Adipocyte (in vitro differentiated cells): ENCODE measurements at regions not wholly inside any gene's neighbourhood (a gene's known extent, or its start where the extent isn't known, plus 50 kb on each side); places are given as distances from the start of the nearest gene placed in this dataset.

Experiments used
- DNase-seq: peaks from one replicate; pipeline ENCODE4 v3.0.0-alpha.2; 2015; ENCODE audit warnings: low read depth
- H3K27me3 ChIP-seq: replicated peaks from 2 replicates; pipeline ENCODE4 v1.7.0; 2013; ENCODE audit warnings: mild to moderate bottlenecking, low read length, moderate library complexity; ENCODE audit not compliant: control insufficient read depth, insufficient read depth
- H3K36me3 ChIP-seq: 2 replicates; pipeline ENCODE4 v1.7.0; 2013; ENCODE audit warnings: low read length, mild to moderate bottlenecking, moderate library complexity; ENCODE audit not compliant: control insufficient read depth, insufficient read depth, severe bottlenecking
- H3K4me1 ChIP-seq: 2 replicates; pipeline ENCODE4 v1.7.0; 2013; ENCODE audit warnings: mild to moderate bottlenecking, low read length, moderate library complexity; ENCODE audit not compliant: control insufficient read depth, insufficient read depth
- H3K4me3 ChIP-seq: 2 replicates; pipeline ENCODE4 v1.7.0; 2013; ENCODE audit warnings: mild to moderate bottlenecking, low read length, moderate library complexity
- H3K9ac ChIP-seq: 2 replicates; pipeline ENCODE4 v1.7.0; 2013; ENCODE audit warnings: mild to moderate bottlenecking, low read length, moderate library complexity
- H3K9me3 ChIP-seq: 2 replicates; pipeline ENCODE4 v1.7.0; 2013; ENCODE audit warnings: mild to moderate bottlenecking, low read length, moderate library complexity; ENCODE audit not compliant: control insufficient read depth

DNA sequence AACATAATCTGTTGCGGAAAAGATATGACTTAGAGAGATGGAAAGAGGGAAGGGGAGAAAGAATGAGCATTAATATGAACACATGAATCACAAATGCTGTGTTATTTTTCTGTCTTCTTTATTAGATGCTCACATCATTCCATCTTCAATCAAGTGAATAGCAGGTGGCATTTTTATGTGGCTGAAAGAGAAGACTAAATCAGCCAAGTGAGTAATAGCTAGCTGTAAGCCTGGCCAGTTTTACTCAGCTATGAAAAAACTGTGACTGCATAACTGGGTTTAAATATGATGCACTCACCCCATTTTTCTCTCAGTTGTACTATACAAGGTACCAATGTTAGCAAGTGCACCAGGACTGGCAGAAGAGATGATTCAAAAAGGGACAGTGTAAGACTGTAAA, 571.1 kb downstream of the JRKL start:
- Histone ChIP-seq H3K4me1 (no peaks in the 10 kb centered on the region), H3K27me3 (no peaks in the 10 kb centered on the region), H3K9ac (no peak overlapping the region), H3K4me3 (no peak overlapping the region), H3K9me3 (no peaks in the 10 kb centered on the region), H3K36me3 (no peaks in the 10 kb centered on the region)
- no peak for DNase-seq

DNA sequence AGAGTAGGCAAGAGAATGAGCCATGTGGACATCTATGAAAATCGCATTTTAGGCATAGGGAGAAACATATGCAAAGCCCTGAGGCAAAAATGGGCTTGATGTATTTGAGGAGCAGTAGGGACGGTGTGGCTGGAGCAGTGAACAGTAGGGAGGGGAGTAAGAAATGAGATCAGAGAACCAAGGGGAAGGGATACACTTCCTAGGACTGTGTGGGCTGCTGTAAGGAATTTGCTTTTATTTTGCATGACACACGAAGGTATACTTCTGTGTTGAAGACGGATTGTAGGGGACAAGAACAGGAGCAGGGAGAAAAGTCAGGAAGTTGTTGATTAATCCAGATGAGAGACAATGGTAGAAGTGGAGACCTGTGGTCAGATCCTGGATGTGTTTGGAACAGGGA, 572.1 kb downstream of the JRKL start:
- Histone ChIP-seq H3K36me3 (no peaks in the 10 kb centered on the region), H3K4me3 (no peak overlapping the region), H3K27me3 (no peaks in the 10 kb centered on the region), H3K4me1 (no peaks in the 10 kb centered on the region), H3K9ac (no peak overlapping the region), H3K9me3 (no peaks in the 10 kb centered on the region)
- no peak for DNase-seq

DNA sequence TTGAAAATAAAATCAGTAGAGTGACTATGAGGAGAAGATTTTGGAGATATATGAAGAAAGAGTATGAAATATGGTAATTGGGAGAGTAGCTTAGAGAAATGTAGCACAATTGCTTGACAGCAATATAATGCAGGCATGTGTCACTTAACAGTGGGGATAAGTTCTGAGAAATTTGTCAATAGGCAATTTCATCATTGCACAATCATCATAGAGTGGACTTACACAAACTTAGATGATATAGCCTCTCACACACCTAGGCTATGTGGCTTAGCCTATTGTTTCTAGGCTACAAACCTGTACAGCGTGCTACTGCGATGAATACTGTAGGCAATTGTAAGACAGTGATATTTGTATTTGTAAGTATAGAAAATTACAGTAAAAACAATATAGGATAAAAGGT, 573.6 kb downstream of the JRKL start:
- no peaks in the 10 kb centered on the region for H3K36me3 ChIP-seq
- no peaks in the 10 kb centered on the region for H3K4me1 ChIP-seq
- H3K9me3 ChIP-seq: no peaks in the 10 kb centered on the region
- no peaks in the 10 kb centered on the region for H3K27me3 ChIP-seq
- no peak overlapping the region for H3K4me3 ChIP-seq
- no peak for DNase-seq
- H3K9ac ChIP-seq: no peak overlapping the region

DNA sequence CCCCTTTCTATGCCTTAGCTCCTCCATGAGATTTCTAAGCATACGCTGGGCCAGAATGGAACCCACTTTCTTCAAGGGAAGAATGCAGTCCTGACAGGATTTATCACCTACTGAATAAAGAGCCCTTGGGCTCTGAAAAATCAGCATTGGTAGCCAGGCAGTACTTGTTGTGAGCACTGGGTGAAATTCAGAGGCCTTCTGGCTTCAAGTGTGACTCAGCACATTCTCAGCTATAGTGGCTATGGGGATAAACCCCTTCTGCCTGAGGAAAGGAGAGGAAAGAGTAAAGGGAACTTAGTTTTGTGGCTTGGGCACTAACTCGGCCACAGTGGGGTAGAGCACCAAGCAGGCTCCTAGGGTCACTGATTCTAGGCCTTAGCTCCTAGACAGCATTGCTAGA, 574.8 kb downstream of the JRKL start:
- no peak for DNase-seq
- H3K27me3 ChIP-seq: no peaks in the 10 kb centered on the region
- H3K4me3 ChIP-seq: no peak overlapping the region

DNA sequence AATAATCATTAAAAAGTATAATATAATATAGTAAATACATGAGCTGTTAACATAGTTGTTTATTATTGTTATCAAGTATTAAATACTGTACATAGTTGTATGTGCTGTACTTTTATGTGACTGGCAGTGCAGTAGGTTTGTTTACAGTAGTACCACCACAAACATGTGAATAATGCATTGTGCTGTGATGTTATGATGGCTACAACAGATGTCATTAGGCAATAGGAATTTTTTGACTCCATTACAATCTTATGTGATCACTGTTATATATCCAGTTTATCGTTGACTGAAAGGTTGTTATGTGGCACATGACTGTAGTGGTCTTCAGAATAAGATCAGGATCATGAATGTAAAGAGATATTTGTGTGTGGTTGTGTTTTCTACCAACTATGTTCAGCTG, 577.8 kb downstream of the JRKL start:
- no peaks in the 10 kb centered on the region for H3K36me3 ChIP-seq
- no peak overlapping the region for H3K4me3 ChIP-seq
- DNase-seq: peak; percentile 1

More for the DNA sequence above, 574.8 kb downstream of the JRKL start:
- H3K9ac ChIP-seq: no peak overlapping the region
- H3K36me3 ChIP-seq: no peaks in the 10 kb centered on the region
- H3K9me3 ChIP-seq: no peaks in the 10 kb centered on the region
- H3K4me1 ChIP-seq: peaks cover 5% of the 10 kb centered on the region

DNA sequence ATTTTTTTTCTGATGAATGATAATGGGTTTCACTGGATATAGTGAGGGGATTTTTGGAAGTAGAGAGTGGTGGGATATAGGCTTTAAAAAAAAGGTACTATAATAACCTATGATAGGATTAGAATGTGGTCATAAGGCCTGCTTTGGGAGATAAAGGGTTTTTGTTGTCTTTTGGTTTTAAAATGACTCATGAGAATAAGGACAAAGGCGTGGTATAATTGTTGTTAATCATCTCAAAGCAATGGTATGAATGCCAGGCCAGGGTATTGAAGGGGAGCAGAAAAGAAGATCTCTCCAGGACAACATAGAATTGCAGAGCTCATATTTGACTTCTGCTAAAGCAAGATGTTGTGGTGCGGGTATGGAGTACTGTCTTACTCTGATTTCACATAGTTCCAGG, 579.4 kb downstream of the JRKL start:
- Histone ChIP-seq H3K27me3 (no peaks in the 10 kb centered on the region), H3K4me1 (peaks cover 5% of the 10 kb centered on the region), H3K9me3 (no peaks in the 10 kb centered on the region), H3K9ac (no peak overlapping the region), H3K4me3 (no peak overlapping the region), H3K36me3 (no peaks in the 10 kb centered on the region)
- no peak for DNase-seq

More for the DNA sequence above, 577.8 kb downstream of the JRKL start:
- Histone ChIP-seq H3K9me3 (no peaks in the 10 kb centered on the region), H3K4me1 (peaks cover 5% of the 10 kb centered on the region), H3K27me3 (no peaks in the 10 kb centered on the region), H3K9ac (no peak overlapping the region)

DNA sequence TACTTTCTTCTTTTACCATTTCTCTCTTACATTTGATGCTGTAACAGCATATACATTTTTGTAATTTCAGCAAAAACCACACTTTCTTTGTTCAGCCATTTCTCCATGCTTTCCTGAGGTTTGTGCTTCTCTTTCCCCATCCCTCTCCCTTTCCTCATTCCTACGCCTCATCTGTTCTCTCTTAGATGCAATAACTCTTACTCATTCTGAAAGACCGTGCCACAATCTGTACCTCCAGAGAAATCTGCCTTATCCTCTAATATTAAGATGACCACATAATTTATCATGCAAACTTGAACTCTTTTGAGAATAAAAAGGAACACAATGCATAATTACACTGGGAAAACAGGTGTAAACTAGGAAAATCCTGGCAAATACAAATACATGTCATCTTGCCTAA, 588.9 kb downstream of the JRKL start:
- H3K9me3 ChIP-seq: no peaks in the 10 kb centered on the region
- H3K4me3 ChIP-seq: no peak overlapping the region
- no peaks in the 10 kb centered on the region for H3K36me3 ChIP-seq
- H3K27me3 ChIP-seq: no peaks in the 10 kb centered on the region
- DNase-seq: no peak
- no peaks in the 10 kb centered on the region for H3K4me1 ChIP-seq
- no peak overlapping the region for H3K9ac ChIP-seq

DNA sequence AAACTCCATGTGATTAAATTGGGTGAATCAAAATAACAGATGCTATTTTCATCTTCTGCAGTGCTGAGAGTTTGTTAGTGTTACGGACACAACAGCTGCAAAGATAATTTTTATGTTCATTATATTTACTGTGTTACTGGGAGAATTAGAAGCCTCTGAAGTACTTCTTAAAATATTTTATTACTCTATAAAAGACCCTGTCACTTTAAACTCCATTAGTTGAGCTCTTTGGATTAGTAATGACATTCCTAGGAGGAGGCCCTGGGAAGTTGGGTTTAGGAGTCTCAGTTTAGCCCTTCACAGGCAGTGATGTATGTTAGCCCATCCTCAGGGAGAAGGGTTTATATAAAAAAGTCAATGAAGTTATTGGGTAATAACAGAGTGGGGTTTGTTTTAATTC, 596.7 kb downstream of the JRKL start:
- H3K9me3 ChIP-seq: no peaks in the 10 kb centered on the region
- no peaks in the 10 kb centered on the region for H3K27me3 ChIP-seq
- no peak overlapping the region for H3K9ac ChIP-seq
- no peaks in the 10 kb centered on the region for H3K36me3 ChIP-seq
- DNase-seq: no peak
- no peaks in the 10 kb centered on the region for H3K4me1 ChIP-seq
- no peak overlapping the region for H3K4me3 ChIP-seq

DNA sequence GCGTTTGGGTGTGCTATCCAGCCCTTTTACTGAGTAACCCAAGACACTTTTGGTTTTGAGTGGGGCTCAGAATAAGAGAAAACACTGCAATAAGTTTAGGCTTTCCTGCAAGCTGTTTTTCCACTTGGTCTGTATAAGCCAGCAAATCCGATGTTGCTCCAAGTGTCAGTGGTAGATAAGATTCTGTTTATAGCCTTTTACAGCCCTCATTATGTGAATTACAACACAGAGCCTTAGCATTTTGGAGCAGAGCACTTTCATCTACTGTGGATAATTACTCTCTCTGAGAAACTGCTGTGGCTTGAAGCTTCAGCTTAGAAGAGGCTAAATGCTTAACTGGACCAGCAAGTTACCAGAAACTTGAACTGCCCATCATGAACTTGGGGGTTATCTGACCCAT, 601.1 kb downstream of the JRKL start:
- Histone ChIP-seq H3K9ac (no peak overlapping the region), H3K36me3 (no peaks in the 10 kb centered on the region), H3K27me3 (no peaks in the 10 kb centered on the region), H3K4me1 (no peaks in the 10 kb centered on the region), H3K4me3 (no peak overlapping the region), H3K9me3 (no peaks in the 10 kb centered on the region)
- no peak for DNase-seq

DNA sequence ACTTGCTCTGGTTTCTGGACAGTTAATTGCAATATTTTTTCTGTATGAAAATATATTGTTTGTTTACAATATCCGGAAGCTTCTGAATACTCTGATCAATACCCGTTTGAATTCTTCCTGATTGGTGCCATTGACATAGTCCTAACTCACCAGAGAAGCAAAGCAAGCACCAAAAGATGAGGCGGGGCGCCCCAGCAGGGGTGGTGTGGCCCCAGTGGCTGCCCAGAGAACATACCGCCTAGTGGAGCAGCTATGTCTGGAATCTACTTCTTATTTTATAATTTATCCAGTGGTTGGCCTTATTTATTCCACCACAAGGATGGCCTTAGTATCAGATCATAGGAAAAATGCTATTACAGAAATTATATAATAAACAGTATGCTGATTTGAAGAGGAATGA, 610.7 kb downstream of the JRKL start:
- Histone ChIP-seq H3K9ac (no peak overlapping the region), H3K36me3 (no peaks in the 10 kb centered on the region), H3K4me3 (no peak overlapping the region), H3K9me3 (no peaks in the 10 kb centered on the region), H3K4me1 (no peaks in the 10 kb centered on the region), H3K27me3 (no peaks in the 10 kb centered on the region)
- DNase-seq: no peak

DNA sequence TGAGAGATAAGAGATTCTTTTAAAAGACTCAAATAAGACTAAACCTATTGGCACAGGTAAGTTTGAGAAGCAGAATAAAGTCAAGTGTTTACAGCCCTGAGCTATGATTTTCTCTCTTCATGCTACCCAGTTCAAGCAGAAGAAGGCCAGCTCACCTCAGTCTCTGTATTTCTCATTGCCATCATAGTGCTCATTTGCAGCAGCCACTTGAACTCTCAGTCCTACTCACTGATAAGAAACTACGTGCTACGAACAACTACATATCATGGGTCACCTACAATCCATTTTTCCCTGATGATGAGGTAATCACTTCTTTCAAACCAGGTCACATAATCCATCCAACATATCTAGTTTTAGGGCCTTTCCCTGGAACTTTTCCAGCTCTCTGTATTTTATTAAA, 617.5 kb downstream of the JRKL start:
- Histone ChIP-seq H3K9ac (no peak overlapping the region), H3K27me3 (no peaks in the 10 kb centered on the region), H3K4me3 (no peak overlapping the region), H3K4me1 (no peaks in the 10 kb centered on the region), H3K9me3 (no peaks in the 10 kb centered on the region), H3K36me3 (no peaks in the 10 kb centered on the region)
- no peak for DNase-seq

DNA sequence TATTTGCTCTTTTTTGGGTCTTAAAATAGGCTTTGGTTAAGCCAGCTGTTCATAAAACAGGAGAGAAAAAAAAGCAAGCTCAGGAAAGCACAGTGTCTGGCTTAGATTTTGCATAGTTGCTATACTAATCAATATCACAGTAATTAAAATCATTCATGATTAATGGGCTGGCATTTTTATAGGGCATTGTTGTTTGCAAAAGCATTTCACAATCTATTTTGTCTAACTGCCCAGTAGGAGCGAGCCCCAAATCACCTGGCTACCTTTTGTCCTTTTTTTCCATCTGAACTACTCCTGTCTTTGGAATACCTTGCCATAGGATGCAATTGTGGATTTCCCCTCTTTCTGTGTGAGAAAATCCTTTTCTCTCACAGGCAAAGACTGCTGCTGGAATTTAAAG, 619.8 kb downstream of the JRKL start:
- Histone ChIP-seq H3K27me3 (no peaks in the 10 kb centered on the region), H3K4me3 (no peak overlapping the region), H3K36me3 (no peaks in the 10 kb centered on the region), H3K9me3 (no peaks in the 10 kb centered on the region), H3K4me1 (no peaks in the 10 kb centered on the region), H3K9ac (no peak overlapping the region)
- DNase-seq: no peak
